ENCODE measurements at regions not wholly inside any gene's neighbourhood (a gene's known extent, or its start where the extent isn't known, plus 50 kb on each side); places are given as distances from the start of the nearest gene placed in this dataset.
"Not testable (repeated sequence)": the region's sequence is repeated elsewhere in the genome, so short reads cannot be mapped to it uniquely, and the experiment has no call there.

DNA sequence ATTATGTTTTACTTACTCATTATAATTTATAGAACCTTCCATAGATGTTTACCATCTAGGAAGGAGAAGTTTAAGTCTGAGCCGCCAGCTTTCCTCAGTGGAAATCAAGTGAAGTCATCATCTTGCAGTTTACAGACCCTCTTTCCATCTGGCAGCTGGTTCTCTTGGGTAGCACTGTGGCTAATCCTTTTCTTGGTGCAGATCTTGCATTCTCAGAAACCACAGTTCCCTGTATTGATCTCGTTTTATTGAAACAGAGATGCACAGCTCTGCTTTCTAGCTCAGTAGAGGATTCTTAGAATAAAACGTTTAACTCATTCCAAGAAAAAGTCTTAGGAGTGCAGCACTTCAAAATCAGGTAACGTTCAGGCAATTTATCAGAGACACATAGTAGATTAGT, 1154.7 kb downstream of the FOXD4L5 start:
- H3K4me1 ChIP-seq; DNase-seq (ENCODE audit: low spot score in 2 of 2); intact Hi-C loops (cut with DNase I; ENCODE audit: low total_unique reads); H3K36me3 ChIP-seq; H3K9me3 ChIP-seq; H3K27ac ChIP-seq; H3K4me3 ChIP-seq; H3K27me3 ChIP-seq: not testable (repeated sequence)

DNA sequence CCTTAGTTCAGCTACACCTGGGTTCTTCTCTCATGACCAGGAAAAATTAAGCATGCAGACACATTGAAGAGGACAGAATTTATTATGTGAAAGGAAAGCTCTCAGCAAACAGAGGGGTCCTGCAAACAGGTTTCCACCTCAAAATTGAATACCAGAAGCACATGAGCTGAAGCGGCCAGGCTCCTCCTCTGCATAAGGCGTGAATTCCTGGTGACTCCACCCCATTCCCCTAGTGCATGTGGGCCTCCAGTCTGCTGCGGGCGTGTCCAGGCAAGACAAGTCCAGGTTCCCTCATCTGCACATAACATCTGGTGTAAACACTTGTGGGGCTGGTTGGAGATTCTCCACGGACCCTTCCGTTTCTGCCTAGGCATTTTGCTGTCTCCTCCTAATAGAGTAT, 1156.4 kb downstream of the FOXD4L5 start:
- H3K36me3 ChIP-seq = no peaks in the 10 kb centered on the region
- no peak for DNase-seq (ENCODE audit: low spot score in 2 of 2)
- H3K9me3 ChIP-seq = no peaks in the 10 kb centered on the region
- no peaks in the 10 kb centered on the region for H3K4me1 ChIP-seq
- H3K4me3 ChIP-seq = no peak overlapping the region
- intact Hi-C loops (cut with DNase I; ENCODE audit: low total_unique reads) = no loop called here
- no peaks in the 10 kb centered on the region for H3K27me3 ChIP-seq
- H3K27ac ChIP-seq = no peak overlapping the region
- TF ChIP-seq POLR2A (IDR thresholded peaks at IDR 0.05) = no peak
- no peak for TF ChIP-seq POLR2AphosphoS5 (IDR thresholded peaks at IDR 0.05)
- no peak for TF ChIP-seq CTCF (IDR thresholded peaks at IDR 0.05)

- H3K4me1 ChIP-seq; DNase-seq (ENCODE audit: low spot score in 2 of 2); intact Hi-C loops (cut with DNase I; ENCODE audit: low total_unique reads): not testable (repeated sequence)
These were observed 1163.4 kb downstream of the FOXD4L5 start for GRCh38 chr9:64121602-64122001.

GRCh38 chr9:64117329-64117728, 1167.7 kb downstream of the FOXD4L5 start:
- H3K4me1 ChIP-seq; H3K9me3 ChIP-seq; intact Hi-C loops (cut with DNase I; ENCODE audit: low total_unique reads); H3K36me3 ChIP-seq; H3K27ac ChIP-seq; H3K4me3 ChIP-seq; DNase-seq (ENCODE audit: low spot score in 2 of 2); H3K27me3 ChIP-seq: not testable (repeated sequence)

More at GRCh38 chr9:64121602-64122001, 1163.4 kb downstream of the FOXD4L5 start:
- H3K4me3 ChIP-seq, H3K27ac ChIP-seq, H3K36me3 ChIP-seq, H3K9me3 ChIP-seq, H3K27me3 ChIP-seq: not testable (repeated sequence)

DNA sequence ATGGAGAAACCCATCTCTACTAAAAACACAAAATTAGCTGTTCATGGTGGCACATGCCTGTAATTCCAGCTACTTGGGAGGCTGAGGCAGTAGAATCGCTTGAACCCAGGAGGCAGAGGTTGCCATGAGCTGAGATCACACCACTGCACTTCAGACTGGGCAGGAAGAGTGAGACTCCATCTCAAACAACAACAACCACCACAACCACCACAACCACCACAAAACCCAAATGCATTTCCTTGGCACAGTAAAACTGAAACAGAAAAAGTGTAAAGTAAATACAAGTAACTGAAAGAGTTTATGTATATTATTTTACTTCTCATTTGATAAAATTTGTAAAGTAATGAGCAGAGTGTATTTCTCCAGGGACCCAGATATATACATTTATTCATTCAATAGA, 1177.1 kb downstream of the FOXD4L5 start:
- H3K4me1 ChIP-seq; H3K9me3 ChIP-seq; H3K27me3 ChIP-seq; H3K36me3 ChIP-seq; H3K4me3 ChIP-seq; intact Hi-C loops (cut with DNase I; ENCODE audit: low total_unique reads); H3K27ac ChIP-seq; DNase-seq (ENCODE audit: low spot score in 2 of 2): not testable (repeated sequence)

- H3K27me3 ChIP-seq; H3K36me3 ChIP-seq; DNase-seq (ENCODE audit: low spot score in 2 of 2); H3K4me3 ChIP-seq; H3K4me1 ChIP-seq; intact Hi-C loops (cut with DNase I; ENCODE audit: low total_unique reads); H3K9me3 ChIP-seq; H3K27ac ChIP-seq: not testable (repeated sequence)
These were observed 1177.8 kb downstream of the FOXD4L5 start for GRCh38 chr9:64107211-64107610.

DNA sequence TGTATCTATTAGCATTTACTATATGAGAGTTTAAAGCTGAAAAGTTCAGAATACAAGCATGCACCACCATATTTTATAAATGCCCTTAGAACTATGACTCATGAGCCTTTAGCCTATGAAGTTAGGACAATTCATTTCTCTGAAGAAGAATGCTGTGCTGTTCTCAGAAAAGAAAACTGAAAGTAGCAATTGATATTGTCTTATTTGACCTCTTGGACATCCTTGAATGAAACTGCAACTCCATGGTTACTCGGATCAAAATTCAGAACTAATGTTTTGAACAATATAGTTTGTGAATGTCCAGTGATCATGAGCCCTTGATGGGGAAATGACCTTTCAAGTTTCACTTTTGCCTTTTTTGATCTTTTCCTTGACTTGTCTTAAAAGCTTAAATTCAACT, 1179.8 kb downstream of the FOXD4L5 start:
- H3K4me3 ChIP-seq; H3K36me3 ChIP-seq; H3K9me3 ChIP-seq; H3K4me1 ChIP-seq; H3K27ac ChIP-seq; intact Hi-C loops (cut with DNase I; ENCODE audit: low total_unique reads); H3K27me3 ChIP-seq; DNase-seq (ENCODE audit: low spot score in 2 of 2): not testable (repeated sequence)

GRCh38 chr9:64101504-64101903, 1183.5 kb downstream of the FOXD4L5 start:
- DNase-seq (ENCODE audit: low spot score in 2 of 2); H3K4me1 ChIP-seq; H3K9me3 ChIP-seq; H3K27me3 ChIP-seq; H3K27ac ChIP-seq; H3K4me3 ChIP-seq; intact Hi-C loops (cut with DNase I; ENCODE audit: low total_unique reads); H3K36me3 ChIP-seq: not testable (repeated sequence)

- H3K4me1 ChIP-seq; H3K9me3 ChIP-seq; H3K27ac ChIP-seq; intact Hi-C loops (cut with DNase I; ENCODE audit: low total_unique reads); DNase-seq (ENCODE audit: low spot score in 2 of 2); H3K27me3 ChIP-seq; H3K36me3 ChIP-seq; H3K4me3 ChIP-seq: not testable (repeated sequence)
These were observed 1184.3 kb downstream of the FOXD4L5 start for GRCh38 chr9:64100571-64101155.

- intact Hi-C loops (cut with DNase I; ENCODE audit: low total_unique reads); H3K36me3 ChIP-seq; H3K27ac ChIP-seq; H3K9me3 ChIP-seq; H3K27me3 ChIP-seq; DNase-seq (ENCODE audit: low spot score in 2 of 2); H3K4me1 ChIP-seq; H3K4me3 ChIP-seq: not testable (repeated sequence)
These were observed 1199.0 kb downstream of the FOXD4L5 start for GRCh38 chr9:64085998-64086397.

DNA sequence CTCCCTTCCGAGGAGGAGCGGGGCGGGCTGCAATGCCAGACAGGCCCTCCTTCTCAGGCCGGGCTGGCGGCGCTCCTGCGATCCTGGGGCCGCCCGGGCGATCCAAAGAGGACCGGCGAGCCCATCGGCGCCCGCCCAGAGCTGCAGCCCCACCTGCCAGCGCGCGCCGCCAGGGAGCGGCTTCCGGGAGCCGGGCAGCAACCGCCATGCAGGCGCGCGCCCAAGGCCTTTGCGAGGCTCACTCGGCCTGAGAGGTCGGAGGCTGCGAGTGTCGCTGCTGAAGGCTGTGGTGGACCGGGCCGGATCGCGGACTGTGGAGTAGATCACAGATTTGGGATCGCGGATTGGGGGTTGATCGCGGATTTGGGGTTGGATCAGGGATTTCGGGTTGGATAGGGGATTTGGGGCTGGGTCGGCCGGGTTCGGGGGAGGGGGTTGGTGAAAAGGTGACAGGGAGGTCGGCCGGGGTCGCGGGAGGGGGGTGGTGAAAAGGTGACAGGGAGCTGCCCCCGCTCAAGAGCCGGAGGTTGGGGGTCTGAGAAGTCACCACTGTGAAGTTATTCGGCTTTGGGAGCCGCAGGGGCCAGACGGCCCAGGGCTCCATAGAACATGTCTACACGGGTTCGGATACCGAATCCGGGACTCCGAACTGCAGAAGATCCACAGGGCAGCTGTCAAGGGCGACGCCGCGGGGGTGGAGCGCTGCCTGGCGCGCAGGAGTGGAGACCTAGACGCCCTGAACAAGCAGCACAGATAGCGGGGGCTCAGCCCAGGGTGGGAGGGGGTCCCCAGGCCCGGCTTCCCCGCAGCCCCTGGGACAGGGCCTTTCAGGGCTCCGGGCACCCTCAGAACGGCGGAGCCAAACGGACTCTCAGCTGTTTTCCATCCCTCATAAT, 1213.4 kb downstream of the FOXD4L5 start:
- H3K27ac ChIP-seq; DNase-seq (ENCODE audit: low spot score in 2 of 2); intact Hi-C loops (cut with DNase I; ENCODE audit: low total_unique reads); H3K27me3 ChIP-seq; H3K4me3 ChIP-seq; H3K4me1 ChIP-seq; H3K36me3 ChIP-seq: not testable (repeated sequence)
- H3K9me3 ChIP-seq = peaks cover 0 to 10% of the 10 kb centered on the region in 2 donors

GRCh38 chr9:64070611-64071357, 1214.2 kb downstream of the FOXD4L5 start:
- H3K27me3 ChIP-seq; DNase-seq (ENCODE audit: low spot score in 2 of 2); H3K4me1 ChIP-seq; intact Hi-C loops (cut with DNase I; ENCODE audit: low total_unique reads); H3K4me3 ChIP-seq; H3K36me3 ChIP-seq; H3K27ac ChIP-seq: not testable (repeated sequence)
- H3K9me3 ChIP-seq = peaks cover 0 to 10% of the 10 kb centered on the region in 2 donors
